SK-N-SH (cell line): ENCODE measurements at regions not wholly inside any gene's neighbourhood (a gene's known extent, or its start where the extent isn't known, plus 50 kb on each side); places are given as distances from the start of the nearest gene placed in this dataset.

Experiments
- CTCF ChIA-PET: fragments of 300-600, 350-600 bp; formaldehyde crosslinking; extraction: SDS; loops from one replicate; lab custom pipeline; 2021; lab: Yijun Ruan, JAX
- POLR2A ChIA-PET: fragments of 350-600 bp; sonication (Branson Sonifier 250); formaldehyde crosslinking; extraction: SDS; loops from one replicate; lab custom pipeline; 2020; ENCODE audit warnings: antibody characterized with exemption, inconsistent platforms; lab: Yijun Ruan, JAX
- DNase-seq: peaks from one replicate; pipeline ENCODE4 v3.0.0; 2012
- H2AFZ ChIP-seq: fragments of 200-600 bp; sonication (generic); 2 replicates; pipeline ENCODE4 v1.8.1; 2016; ENCODE audit warnings: antibody characterized with exemption, mild to moderate bottlenecking, low read depth
- H3F3A ChIP-seq: fragments of 200-600 bp; sonication (generic); replicated peaks from 2 replicates; pipeline ENCODE3; 2016; ENCODE audit warnings: antibody characterized with exemption, mild to moderate bottlenecking; ENCODE audit not compliant: insufficient read depth
- H3K27ac ChIP-seq, 2 experiments: fragments of 200-500 bp in 1 of 2; fragments of 200-600 bp in 1 of 2; sonication (Bioruptor generic) in 1 of 2; sonication (generic), shearing (Covaris generic) in 1 of 2; 2 replicates each; pipeline versions ENCODE4 v1.5.1 to v1.6.1; 2014 to 2016; ENCODE audit warnings: low read depth in 2 of 2, inconsistent platforms in 1 of 2, low read length in 1 of 2, mild to moderate bottlenecking in 1 of 2, mixed read lengths in 1 of 2
- H3K27me3 ChIP-seq: fragments of 200-600 bp; sonication (generic), shearing (Covaris generic); 2 replicates; pipeline ENCODE4 v1.6.1; 2016; ENCODE audit warnings: mixed run types; ENCODE audit not compliant: insufficient read depth
- H3K36me3 ChIP-seq, 2 experiments: fragments of 200-500 bp in 1 of 2; fragments of 200-600 bp in 1 of 2; sonication (Bioruptor generic) in 1 of 2; sonication (generic) in 1 of 2; replicated peaks in 1 of 2; 2 replicates each; pipeline versions ENCODE3 to v1.5.1; 2014 to 2016; ENCODE audit warnings: low read length in 1 of 2, mild to moderate bottlenecking in 1 of 2; ENCODE audit not compliant: insufficient read depth in 2 of 2, control insufficient read depth in 1 of 2
- H3K4me1 ChIP-seq, 2 experiments: fragments of 200-500 bp in 1 of 2; fragments of 200-600 bp in 1 of 2; sonication (Bioruptor generic) in 1 of 2; sonication (generic), shearing (Covaris generic) in 1 of 2; 2 replicates each; pipeline versions ENCODE4 v1.5.1 to v1.6.1; 2014 to 2016; ENCODE audit warnings: low read depth in 1 of 2, low read length in 1 of 2, mixed run types in 1 of 2; ENCODE audit not compliant: insufficient read depth in 2 of 2, control insufficient read depth in 1 of 2
- H3K4me2 ChIP-seq: fragments of 200-600 bp; sonication (generic), shearing (Covaris generic); 2 replicates; pipeline ENCODE4 v1.6.1; 2017; ENCODE audit warnings: mixed run types
- H3K4me3 ChIP-seq, 2 experiments: fragments of 200-500 bp in 1 of 2; fragments of 200-600 bp in 1 of 2; sonication (Bioruptor generic) in 1 of 2; sonication (generic), shearing (Covaris generic) in 1 of 2; 2 replicates each; pipeline versions ENCODE4 v1.5.1 to v1.8.1; 2014 to 2016; ENCODE audit warnings: low read depth in 2 of 2, inconsistent platforms in 1 of 2, low read length in 1 of 2, mild to moderate bottlenecking in 1 of 2, mixed read lengths in 1 of 2, moderate library complexity in 1 of 2
- H3K79me2 ChIP-seq: fragments of 200-600 bp; sonication (generic); 2 replicates; pipeline ENCODE4 v1.8.1; 2017; ENCODE audit warnings: mild to moderate bottlenecking; ENCODE audit not compliant: insufficient read depth
- H3K9ac ChIP-seq: fragments of 200-600 bp; sonication (generic); 2 replicates; pipeline ENCODE4 v1.6.1; 2017; ENCODE audit warnings: mixed run types
- H3K9me2 ChIP-seq: fragments of 200-600 bp; sonication (generic); 2 replicates; pipeline ENCODE4 v1.6.1; 2017; ENCODE audit warnings: mixed run types
- H3K9me3 ChIP-seq: fragments of 200-600 bp; sonication (generic); 2 replicates; pipeline ENCODE4 v1.6.1; 2017; ENCODE audit warnings: mixed run types, mild to moderate bottlenecking, moderate library complexity
- H4K20me1 ChIP-seq: fragments of 200-600 bp; sonication (generic); 2 replicates; pipeline ENCODE4 v1.6.1; 2017; ENCODE audit warnings: mild to moderate bottlenecking, mixed run types; ENCODE audit not compliant: insufficient read depth
- ELF1 ChIP-seq: IDR thresholded peaks from 2 replicates; pipeline ENCODE4 v1.4.0; 2012
- FOXM1 ChIP-seq: IDR thresholded peaks from 2 replicates; pipeline ENCODE4 v1.4.0; 2012; ENCODE audit warnings: low read depth, mild to moderate bottlenecking
- IRF3 ChIP-seq: fragments of 150-350 bp; IDR thresholded peaks from 2 replicates; pipeline ENCODE4 v1.6.1; 2016; ENCODE audit warnings: mild to moderate bottlenecking, low read depth, low read length
- JUND ChIP-seq: IDR thresholded peaks from 2 replicates; pipeline ENCODE4 v1.4.0; 2012
- MEF2A ChIP-seq: IDR thresholded peaks from 2 replicates; pipeline ENCODE4 v1.4.0; 2012; ENCODE audit warnings: low read depth, borderline replicate concordance
- MXI1 ChIP-seq: IDR thresholded peaks from 2 replicates; pipeline ENCODE4 v1.6.1; 2012; ENCODE audit warnings: mild to moderate bottlenecking, low read depth, low read length, improper control_type of control experiment
- NFIC ChIP-seq: IDR thresholded peaks from 2 replicates; pipeline ENCODE4 v1.4.0; 2012; ENCODE audit warnings: borderline replicate concordance
- NRF1 ChIP-seq: IDR thresholded peaks from 2 replicates; pipeline ENCODE4 v1.6.1; 2012; ENCODE audit warnings: low read depth, mild to moderate bottlenecking, low read length
- RFX5 ChIP-seq: IDR thresholded peaks from 2 replicates; pipeline ENCODE4 v1.6.1; 2012; ENCODE audit warnings: mild to moderate bottlenecking, improper control_type of control experiment, low read length
- RXRA ChIP-seq: IDR thresholded peaks from 2 replicates; pipeline ENCODE4 v1.4.0; 2012; ENCODE audit warnings: low read depth, mild to moderate bottlenecking, borderline replicate concordance
- SIN3A ChIP-seq: IDR thresholded peaks from 2 replicates; pipeline ENCODE4 v1.6.1; 2012; ENCODE audit warnings: low read depth, mild to moderate bottlenecking, low read length, moderate library complexity, borderline replicate concordance
- TAF1 ChIP-seq: IDR thresholded peaks from 2 replicates; pipeline ENCODE4 v1.6.1; 2012; ENCODE audit warnings: low read depth, mild to moderate bottlenecking, low read length, moderate library complexity, borderline replicate concordance
- TEAD4 ChIP-seq: IDR thresholded peaks from 2 replicates; pipeline ENCODE4 v1.4.0; 2012; ENCODE audit warnings: mild to moderate bottlenecking, borderline replicate concordance; ENCODE audit not compliant: insufficient read depth
- USF1 ChIP-seq: IDR thresholded peaks from 2 replicates; pipeline ENCODE4 v1.4.0; 2012; ENCODE audit warnings: low read depth, borderline replicate concordance
- WGBS: methylation state at CpG from one replicate; pipeline ENCODE4 v1.1.6; 2017; ENCODE audit warnings: low lambda C conversion rate; 5-methylcytosine and 5-hydroxymethylcytosine counted together
- TF ChIP-seq, protein P1 (sequence below): IDR thresholded peaks from 2 replicates; pipeline ENCODE4; 2012

DNA sequence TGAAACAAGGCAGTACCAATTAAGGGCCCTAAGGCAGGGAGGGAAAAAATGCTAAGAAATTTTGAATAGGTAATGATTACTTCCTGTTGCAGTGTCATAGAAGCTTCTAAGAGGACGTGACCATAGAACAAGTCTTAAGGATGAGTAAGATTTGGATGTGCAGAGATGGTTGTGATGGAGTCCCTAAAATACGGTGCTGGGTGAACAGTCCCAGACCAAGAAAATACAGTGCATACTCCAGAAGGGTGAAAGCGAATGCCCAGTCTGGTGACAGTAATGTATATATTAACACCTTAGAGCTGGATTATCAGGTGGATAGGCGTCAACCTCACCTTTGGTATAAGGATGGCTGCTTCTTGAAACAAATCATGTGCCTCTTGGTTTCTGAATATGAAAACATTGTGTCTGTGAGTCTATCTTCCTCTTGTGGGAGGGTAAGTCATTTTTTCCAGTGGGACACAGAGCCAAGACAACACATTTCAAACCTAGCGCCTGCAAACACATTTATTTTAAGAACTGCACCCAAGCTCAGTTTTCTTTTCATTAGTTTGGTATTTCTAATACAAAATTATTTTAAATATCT lies 101.2 kb upstream of the TP63 start:
- Histone ChIP-seq H2AFZ (no peak overlapping the region), H3K4me1 (no peaks in the 10 kb centered on the region), H3K27ac (no peak overlapping the region), H3F3A (no peaks in the 10 kb centered on the region), H3K4me2 (no peak overlapping the region), H3K9ac (no peak overlapping the region), H3K27me3 (no peaks in the 10 kb centered on the region), H3K79me2 (no peaks in the 10 kb centered on the region), H3K9me3 (no peaks in the 10 kb centered on the region), H4K20me1 (no peaks in the 10 kb centered on the region), H3K9me2 (no peaks in the 10 kb centered on the region), H3K4me3 (no peak overlapping the region), H3K36me3 (no peaks in the 10 kb centered on the region)
- WGBS = 15% methylated on average over 5 of the region's 5 CpGs
- DNase-seq = no peak
- POLR2A ChIA-PET = no interaction called here
- CTCF ChIA-PET = no interaction called here
- TF ChIP-seq MXI1 (no peak), TAF1 (no peak), NFIC (no peak)
- TF ChIP-seq, protein P1, sequence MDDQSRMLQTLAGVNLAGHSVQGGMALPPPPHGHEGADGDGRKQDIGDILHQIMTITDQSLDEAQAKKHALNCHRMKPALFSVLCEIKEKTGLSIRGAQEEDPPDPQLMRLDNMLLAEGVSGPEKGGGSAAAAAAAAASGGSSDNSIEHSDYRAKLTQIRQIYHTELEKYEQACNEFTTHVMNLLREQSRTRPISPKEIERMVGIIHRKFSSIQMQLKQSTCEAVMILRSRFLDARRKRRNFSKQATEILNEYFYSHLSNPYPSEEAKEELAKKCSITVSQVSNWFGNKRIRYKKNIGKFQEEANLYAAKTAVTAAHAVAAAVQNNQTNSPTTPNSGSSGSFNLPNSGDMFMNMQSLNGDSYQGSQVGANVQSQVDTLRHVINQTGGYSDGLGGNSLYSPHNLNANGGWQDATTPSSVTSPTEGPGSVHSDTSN = no peak

- H3K4me1 ChIP-seq = no peaks in the 10 kb centered on the region
- no peak overlapping the region for H3K4me3 ChIP-seq
- H3K4me2 ChIP-seq = no peak overlapping the region
- no peaks in the 10 kb centered on the region for H3F3A ChIP-seq
- H3K27ac ChIP-seq = no peak overlapping the region
- ChIA-PET CTCF (no interaction called here), POLR2A (no interaction called here)
- WGBS = 7% methylated on average over 4 of the region's 4 CpGs
- no peak overlapping the region for H3K9ac ChIP-seq
- no peaks in the 10 kb centered on the region for H4K20me1 ChIP-seq
- no peaks in the 10 kb centered on the region for H3K27me3 ChIP-seq
- no peaks in the 10 kb centered on the region for H3K79me2 ChIP-seq
- H3K9me2 ChIP-seq = no peaks in the 10 kb centered on the region
- H3K36me3 ChIP-seq = no peaks in the 10 kb centered on the region
- no peak for DNase-seq
- no peaks in the 10 kb centered on the region for H3K9me3 ChIP-seq
- no peak overlapping the region for H2AFZ ChIP-seq
- TF ChIP-seq TEAD4 (no peak), MXI1 (no peak), FOXM1 (no peak), JUND (no peak), MEF2A (no peak), SIN3A (no peak), USF1 (no peak), RFX5 (no peak), RXRA (no peak), IRF3 (no peak), NRF1 (no peak), ELF1 (no peak), NFIC (no peak)
- TF ChIP-seq, protein P1 = no peak
Measured at GRCh38 chr3:189530822-189531221, 100.4 kb upstream of the TP63 start.
